MCF 10A (cell line): ENCODE measurements at regions not wholly inside any gene's neighbourhood (a gene's known extent, or its start where the extent isn't known, plus 50 kb on each side); places are given as distances from the start of the nearest gene placed in this dataset.
"Not testable (repeated sequence)": the region's sequence is repeated elsewhere in the genome, so short reads cannot be mapped to it uniquely, and the experiment has no call there.

Experiments used
- BruUV-seq: library from RNA; stranded (reverse); fragments of 400-500 nt; replicated peaks from 2 replicates; lab custom pipeline; 2021; lab: Mats Ljungman, UMichigan
- CTCF ChIA-PET: fragments of 300-600 bp; sonication (Branson Sonifier 250); formaldehyde crosslinking; extraction: SDS; loops from one replicate; lab custom pipeline; 2021; ENCODE audit warnings: antibody characterized with exemption, inconsistent platforms; lab: Yijun Ruan, JAX
- POLR2A ChIA-PET: fragments of 300-600, 350-650 bp; sonication (Branson Sonifier 250); formaldehyde crosslinking; extraction: SDS; loops from one replicate; lab custom pipeline; 2020; ENCODE audit warnings: antibody characterized with exemption, inconsistent platforms; lab: Yijun Ruan, JAX
- DNase-seq: peaks from one replicate; pipeline ENCODE4 v3.0.0-alpha.2; 2018; ENCODE audit not compliant: unreplicated experiment
- H3K27ac Mint-ChIP-seq: one replicate; pipeline ENCODE4 v1.8.0; 2022; ENCODE audit warnings: mild to moderate bottlenecking, low read depth, mixed read lengths; ENCODE audit not compliant: unreplicated experiment
- H3K27me3 Mint-ChIP-seq: one replicate; pipeline ENCODE4 v1.8.0; 2022; ENCODE audit warnings: mixed read lengths; ENCODE audit not compliant: insufficient read depth, unreplicated experiment
- H3K36me3 Mint-ChIP-seq: one replicate; pipeline ENCODE4 v1.8.0; 2022; ENCODE audit warnings: mild to moderate bottlenecking, moderate library complexity, mixed read lengths; ENCODE audit not compliant: insufficient read depth, unreplicated experiment
- H3K4me1 Mint-ChIP-seq: one replicate; pipeline ENCODE4 v1.8.0; 2022; ENCODE audit warnings: mixed read lengths; ENCODE audit not compliant: insufficient read depth, unreplicated experiment
- H3K4me3 Mint-ChIP-seq: one replicate; pipeline ENCODE4 v1.8.0; 2022; ENCODE audit warnings: mild to moderate bottlenecking, moderate library complexity, mixed read lengths; ENCODE audit not compliant: unreplicated experiment
- H3K9me3 Mint-ChIP-seq: one replicate; pipeline ENCODE4 v1.8.0; 2022; ENCODE audit warnings: mixed read lengths; ENCODE audit not compliant: unreplicated experiment
- intact Hi-C: fragments of 100-400 bp; cut with micrococcal nuclease; formaldehyde crosslinking; loops from 2 replicates; pipeline ENCODE4 v1.14.1; 2022
- TF ChIP-seq, protein P1 (sequence below): fragments of 200-600 bp; IDR thresholded peaks from one replicate; pipeline ENCODE4 v1.8.0; 2022; ENCODE audit warnings: antibody characterized with exemption, mild to moderate bottlenecking; ENCODE audit not compliant: unreplicated experiment

DNA sequence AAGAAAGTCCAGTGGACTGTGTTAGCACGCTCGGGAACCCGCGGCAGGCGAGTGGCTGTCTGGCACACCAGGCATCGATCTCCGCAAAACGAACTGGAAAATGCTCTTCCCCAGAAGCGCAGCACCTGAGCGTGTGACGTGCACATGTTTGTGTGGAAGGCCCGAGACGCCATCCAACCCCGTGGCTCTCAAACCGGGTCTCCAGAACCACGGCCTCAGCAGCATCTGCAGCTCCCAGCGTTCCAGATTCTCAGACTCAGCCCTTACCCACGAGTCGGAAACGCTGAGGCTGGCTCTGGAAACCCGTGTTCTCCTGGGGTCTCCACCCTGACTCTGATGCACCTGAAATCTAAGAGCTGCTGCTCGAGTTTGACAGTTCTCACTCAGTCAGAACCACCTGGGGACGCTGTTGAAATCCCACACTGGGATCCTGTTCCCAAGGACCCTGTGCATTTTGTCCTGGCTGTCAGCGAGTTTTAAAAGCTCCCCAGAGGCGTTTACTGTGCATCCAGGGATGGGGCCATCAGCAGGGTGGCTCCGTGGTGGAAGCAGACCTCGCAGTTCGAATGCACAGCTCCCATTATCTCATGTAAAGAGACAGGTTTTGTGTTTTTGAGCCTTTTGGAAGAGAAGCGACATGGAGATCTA lies 69.0 kb downstream of the DLL1 start:
- H3K27ac Mint-ChIP-seq = no peak overlapping the region
- H3K4me3 Mint-ChIP-seq = no peak overlapping the region
- no peaks in the 10 kb centered on the region for H3K9me3 Mint-ChIP-seq
- H3K27me3 Mint-ChIP-seq = no peaks in the 10 kb centered on the region
- H3K36me3 Mint-ChIP-seq = no peaks in the 10 kb centered on the region
- no peak for DNase-seq
- intact Hi-C loops = no loop called here
- BruUV-seq = no TSS peak
- TF ChIP-seq, protein P1, sequence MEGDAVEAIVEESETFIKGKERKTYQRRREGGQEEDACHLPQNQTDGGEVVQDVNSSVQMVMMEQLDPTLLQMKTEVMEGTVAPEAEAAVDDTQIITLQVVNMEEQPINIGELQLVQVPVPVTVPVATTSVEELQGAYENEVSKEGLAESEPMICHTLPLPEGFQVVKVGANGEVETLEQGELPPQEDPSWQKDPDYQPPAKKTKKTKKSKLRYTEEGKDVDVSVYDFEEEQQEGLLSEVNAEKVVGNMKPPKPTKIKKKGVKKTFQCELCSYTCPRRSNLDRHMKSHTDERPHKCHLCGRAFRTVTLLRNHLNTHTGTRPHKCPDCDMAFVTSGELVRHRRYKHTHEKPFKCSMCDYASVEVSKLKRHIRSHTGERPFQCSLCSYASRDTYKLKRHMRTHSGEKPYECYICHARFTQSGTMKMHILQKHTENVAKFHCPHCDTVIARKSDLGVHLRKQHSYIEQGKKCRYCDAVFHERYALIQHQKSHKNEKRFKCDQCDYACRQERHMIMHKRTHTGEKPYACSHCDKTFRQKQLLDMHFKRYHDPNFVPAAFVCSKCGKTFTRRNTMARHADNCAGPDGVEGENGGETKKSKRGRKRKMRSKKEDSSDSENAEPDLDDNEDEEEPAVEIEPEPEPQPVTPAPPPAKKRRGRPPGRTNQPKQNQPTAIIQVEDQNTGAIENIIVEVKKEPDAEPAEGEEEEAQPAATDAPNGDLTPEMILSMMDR = no peak
- CTCF ChIA-PET = no interaction called here
- H3K4me1 Mint-ChIP-seq = peaks cover 45% of the 10 kb centered on the region
- POLR2A ChIA-PET = interaction anchor here (0.6 to 5.0 kb wide), 3 partner anchors 42 to 1328 kb away, joined by 3 to 43 read pairs (median 3); no protein-coding TSS in a partner anchor

DNA sequence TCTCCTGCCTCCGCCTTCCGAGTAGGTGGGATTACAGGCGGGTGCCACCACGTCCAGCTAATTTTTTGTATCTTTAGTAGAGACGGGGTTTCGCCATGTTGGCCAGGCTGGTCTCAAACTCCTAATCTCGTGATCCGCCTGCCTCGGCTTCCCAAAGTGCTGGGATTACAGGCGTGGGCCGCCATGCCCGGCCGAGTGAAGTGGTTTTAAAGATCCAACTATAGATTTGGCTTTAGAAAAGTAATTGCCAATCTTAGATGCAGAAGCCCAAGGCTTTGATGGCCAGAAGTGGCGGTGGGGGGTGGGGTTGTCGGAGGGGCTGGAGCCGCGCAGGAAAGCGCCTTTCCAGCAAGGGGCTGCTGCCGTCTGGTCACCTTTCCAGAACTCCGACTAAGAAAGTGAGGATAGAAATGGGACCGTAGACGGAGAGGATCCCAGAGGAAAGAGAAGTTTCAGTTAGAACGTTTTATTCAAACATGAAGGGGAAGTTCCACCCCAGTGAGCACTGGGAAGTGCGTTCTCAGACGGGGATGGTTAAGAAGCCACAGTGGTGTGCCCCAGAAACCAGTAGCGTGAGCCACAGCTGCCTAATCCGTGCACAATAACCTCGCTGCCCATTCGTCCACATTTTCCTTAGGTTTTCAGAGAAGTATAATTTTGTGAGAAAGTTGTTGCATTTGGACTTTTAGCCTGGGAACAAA lies 69.7 kb downstream of the DLL1 start:
- TF ChIP-seq, protein P1 = no peak
- intact Hi-C loops = no loop called here
- Mint-ChIP-seq H3K9me3 (no peaks in the 10 kb centered on the region), H3K27me3 (no peaks in the 10 kb centered on the region), H3K27ac (no peak overlapping the region), H3K4me1 (peaks cover 40% of the 10 kb centered on the region), H3K36me3 (no peaks in the 10 kb centered on the region), H3K4me3 (no peak overlapping the region)
- ChIA-PET CTCF (no interaction called here), POLR2A (no interaction called here)
- BruUV-seq = no TSS peak
- DNase-seq = no peak

DNA sequence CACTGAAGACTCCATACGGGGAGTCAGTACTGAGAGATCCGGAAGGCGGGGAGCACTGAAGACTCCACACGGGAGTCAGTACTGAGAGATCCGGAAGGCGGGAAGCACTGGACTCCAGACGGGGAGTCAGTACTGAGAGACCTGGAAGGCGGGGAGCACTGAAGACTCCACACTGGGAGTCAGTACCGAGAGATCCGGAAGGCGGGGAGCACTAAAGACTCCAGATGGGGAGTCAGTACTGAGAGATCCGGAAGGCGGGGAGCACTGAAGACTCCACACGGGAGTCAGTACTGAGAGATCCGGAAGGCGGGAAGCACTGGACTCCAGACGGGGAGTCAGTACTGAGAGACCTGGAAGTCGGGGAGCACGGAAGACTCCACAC lies 77.2 kb downstream of the DLL1 start:
- H3K4me1 Mint-ChIP-seq, BruUV-seq, DNase-seq, H3K4me3 Mint-ChIP-seq, CTCF ChIA-PET, H3K36me3 Mint-ChIP-seq, intact Hi-C loops, POLR2A ChIA-PET, H3K27ac Mint-ChIP-seq: not testable (repeated sequence)
- H3K9me3 Mint-ChIP-seq = peaks cover 13% of the 10 kb centered on the region
- H3K27me3 Mint-ChIP-seq = peaks cover 20% of the 10 kb centered on the region

DNA sequence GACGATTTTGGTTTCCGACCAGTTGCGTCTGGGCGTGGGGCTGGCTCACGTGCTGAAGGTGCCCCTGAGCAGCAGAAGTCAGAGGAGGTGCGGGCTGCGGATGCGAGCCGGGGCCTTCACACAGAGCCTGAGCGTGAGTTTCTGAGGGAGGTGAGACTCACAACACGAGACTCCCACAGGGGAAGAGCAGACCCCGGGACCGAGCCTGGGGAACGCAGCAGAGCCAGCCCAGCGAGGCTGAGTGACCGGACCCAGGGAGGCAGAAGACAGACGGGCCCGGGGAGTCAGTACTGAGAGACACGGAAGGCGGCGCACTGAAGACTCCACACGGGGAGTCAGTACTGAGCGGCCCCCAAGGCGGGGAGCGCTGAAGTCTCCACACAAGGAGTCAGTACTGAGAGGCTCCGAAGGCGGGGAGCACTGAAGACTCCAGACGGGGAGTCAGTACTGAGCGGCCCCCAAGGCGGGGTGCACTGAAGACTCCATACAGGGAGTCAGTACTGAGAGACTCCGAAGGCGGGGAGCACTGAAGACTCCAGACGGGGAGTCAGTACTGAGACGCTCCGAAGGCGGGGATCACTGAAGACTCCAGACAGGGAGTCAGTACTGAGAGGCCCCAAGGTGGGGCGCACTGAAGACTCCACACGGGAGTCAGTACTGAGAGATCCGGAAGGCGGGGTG lies 77.8 kb downstream of the DLL1 start:
- peaks cover 6% of the 10 kb centered on the region for H3K36me3 Mint-ChIP-seq
- TF ChIP-seq, protein P1 = no peak
- POLR2A ChIA-PET = no interaction called here
- peaks cover 13% of the 10 kb centered on the region for H3K9me3 Mint-ChIP-seq
- CTCF ChIA-PET = no interaction called here
- intact Hi-C loops = no loop called here
- H3K4me1 Mint-ChIP-seq = no peaks in the 10 kb centered on the region
- no TSS peak for BruUV-seq
- no peak for DNase-seq
- no peak overlapping the region for H3K4me3 Mint-ChIP-seq
- H3K27ac Mint-ChIP-seq = no peak overlapping the region
- peaks cover 20% of the 10 kb centered on the region for H3K27me3 Mint-ChIP-seq
